ENCODE measurements at regions not wholly inside any gene's neighbourhood (a gene's known extent, or its start where the extent isn't known, plus 50 kb on each side); places are given as distances from the start of the nearest gene placed in this dataset.
"Not testable (repeated sequence)": the region's sequence is repeated elsewhere in the genome, so short reads cannot be mapped to it uniquely, and the experiment has no call there.

DNA sequence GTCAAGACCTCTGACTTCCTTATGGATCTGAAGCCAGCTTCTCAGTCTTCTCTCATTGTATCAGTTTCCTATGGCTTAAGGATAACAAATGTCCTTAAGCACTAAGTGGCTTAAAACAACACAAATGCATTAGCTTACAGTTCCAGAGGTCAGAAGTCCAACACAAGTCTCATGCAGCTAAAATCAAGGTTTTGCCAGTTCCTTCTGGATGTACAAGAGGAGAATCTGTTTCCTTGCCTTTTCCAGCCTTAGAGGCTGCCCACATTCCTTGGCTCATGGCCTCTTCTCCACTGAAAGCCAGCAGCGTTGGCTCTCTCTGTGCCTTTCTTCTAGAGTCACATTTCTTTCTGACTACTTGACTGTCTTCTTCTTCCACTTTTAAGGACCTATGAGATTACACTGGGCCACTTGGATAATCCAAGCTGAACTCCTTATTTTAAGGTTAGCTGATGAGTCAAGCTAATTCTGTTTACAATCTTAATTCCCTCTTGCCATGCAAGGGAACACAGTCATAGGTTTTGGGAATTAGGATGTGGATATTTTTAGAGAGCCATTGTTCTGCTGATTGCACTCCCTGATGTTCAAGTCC is 179.0 kb downstream of the BCAS1 start:
- peak; percentile 39 for DNase-seq (ENCODE audit: low read depth)

DNA sequence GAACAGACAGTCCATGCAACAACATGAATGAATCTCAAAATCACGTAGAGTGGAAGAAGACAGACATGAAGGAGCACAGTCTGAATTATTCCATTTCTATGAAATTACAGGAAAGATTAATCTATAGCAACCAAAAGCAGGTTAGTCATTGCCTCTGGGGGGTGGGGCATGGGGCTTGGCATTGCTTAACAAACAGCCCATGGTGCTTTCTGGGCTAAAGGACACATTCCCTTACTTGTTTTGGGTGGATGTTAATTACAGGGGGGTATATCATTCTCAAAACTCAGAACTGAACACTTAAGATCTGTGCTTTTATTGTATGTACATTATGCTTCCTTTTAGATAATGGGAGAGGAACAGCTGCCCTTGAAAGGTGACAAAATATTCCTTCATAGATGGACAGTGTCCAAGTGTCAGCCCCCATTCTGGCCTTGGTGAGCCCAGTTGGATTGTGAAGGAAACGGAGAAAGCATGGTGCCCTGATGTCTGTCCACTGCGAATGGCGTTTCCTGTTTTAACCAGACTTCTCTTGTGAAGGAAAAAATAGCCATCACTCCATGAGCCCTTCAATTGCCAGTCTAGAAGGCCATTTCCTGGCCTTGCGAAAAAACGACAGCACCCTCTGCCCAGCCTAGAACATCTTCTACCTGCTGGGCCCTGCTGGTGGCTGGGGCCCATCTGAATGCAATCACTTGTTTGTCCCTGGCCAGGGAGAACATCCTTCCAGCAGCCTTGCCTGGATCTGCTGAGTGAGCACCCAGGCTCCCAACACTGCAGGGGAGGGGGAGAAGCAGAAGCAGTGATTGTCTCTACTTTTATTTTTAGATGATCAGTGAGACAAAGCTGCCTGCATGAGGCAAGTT is 179.7 kb downstream of the BCAS1 start:
- no peak for DNase-seq (ENCODE audit: low read depth)

DNA sequence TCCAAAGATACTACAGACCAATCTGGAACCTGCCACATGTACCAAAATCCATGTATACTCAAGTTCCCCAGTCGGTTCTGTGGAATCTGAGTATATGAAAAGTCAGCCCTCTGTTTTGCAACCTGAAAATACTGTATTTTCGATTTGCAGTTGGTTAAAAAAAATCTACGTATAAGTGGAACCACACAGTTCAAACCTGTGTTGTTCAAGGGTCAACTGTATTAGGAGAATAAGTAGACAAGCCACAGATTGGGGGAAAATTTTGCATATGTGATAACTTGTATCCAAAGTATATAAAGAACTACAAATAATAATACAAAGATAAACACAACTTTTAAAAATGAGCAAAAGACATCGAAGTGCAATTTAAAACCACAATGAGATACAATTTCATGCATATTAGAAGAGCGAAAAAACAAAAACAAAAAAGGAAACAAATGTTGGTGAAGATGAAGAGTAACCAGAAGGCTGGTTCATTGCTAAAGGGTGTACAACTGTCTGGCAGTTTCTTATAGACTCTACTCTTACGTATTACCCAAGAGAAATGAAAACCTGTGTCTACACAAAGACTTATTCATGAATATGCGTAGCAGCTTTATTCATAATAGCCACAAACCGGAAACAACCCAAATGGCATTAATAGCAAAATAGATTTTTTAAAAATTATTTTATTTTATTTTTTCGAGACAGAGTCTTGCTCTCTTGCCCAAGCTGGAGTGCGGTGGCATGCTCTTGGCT is 180.8 kb downstream of the BCAS1 start:
- DNase-seq (ENCODE audit: low read depth), result no peak

DNA sequence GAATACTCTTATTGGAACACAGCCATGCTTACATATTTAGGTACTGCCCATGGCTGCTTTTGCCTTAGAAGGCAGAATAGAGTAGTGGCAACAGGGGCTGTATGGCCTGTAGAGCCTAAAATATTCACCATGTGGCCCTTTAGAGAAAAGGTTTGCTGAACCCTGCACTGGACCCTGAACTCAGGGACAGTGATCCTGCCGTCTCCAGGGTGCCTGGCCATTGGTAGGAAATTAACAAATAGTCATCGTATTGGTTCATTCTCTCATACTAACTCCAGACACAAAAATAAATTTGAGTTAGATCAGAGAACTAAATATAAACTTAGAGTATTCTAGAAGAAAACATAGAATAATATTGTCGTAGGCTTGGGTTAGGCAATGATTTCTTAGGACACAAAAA is 181.4 kb downstream of the BCAS1 start:
- no peak for DNase-seq (ENCODE audit: low read depth)

DNA sequence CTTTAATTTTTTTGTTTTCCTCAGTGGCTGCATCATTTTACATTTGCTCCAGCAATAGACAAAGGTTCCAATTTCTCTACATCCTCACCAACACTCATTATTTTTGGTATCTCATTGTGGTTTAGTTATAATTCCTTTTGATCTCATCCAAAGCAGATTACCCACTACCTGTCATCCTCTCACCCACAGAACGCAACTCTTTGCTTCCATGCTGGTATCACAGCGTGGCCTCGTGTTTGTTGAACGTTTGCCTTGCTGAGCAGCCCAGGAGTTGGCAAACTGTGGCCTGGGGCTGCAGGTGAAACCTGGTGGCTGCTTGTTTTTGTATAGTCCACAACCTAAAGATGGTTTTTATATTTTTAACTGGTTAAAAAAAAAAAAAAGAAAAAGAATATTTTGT is 181.9 kb downstream of the BCAS1 start:
- no peak for DNase-seq (ENCODE audit: low read depth)

DNA sequence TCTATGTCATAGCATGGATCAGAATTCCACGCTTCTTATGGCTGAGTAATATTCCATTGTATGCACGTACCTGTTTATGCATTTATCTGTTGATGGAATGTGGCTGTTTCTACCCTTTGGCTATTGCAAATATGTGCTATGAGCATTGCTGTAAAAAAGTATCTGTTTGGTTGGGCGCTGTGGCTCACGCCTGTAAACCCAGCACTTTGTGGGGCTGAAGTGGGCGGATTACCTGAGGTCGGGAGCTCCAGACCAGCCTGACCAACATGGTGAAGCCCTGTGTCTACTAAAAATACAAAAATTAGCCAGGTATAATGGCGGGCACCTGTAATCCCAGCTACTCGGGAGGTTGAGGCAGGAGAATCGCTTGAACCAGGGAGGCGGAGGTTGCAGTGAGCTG is 182.4 kb downstream of the BCAS1 start:
- no peak for DNase-seq (ENCODE audit: low read depth)

DNA sequence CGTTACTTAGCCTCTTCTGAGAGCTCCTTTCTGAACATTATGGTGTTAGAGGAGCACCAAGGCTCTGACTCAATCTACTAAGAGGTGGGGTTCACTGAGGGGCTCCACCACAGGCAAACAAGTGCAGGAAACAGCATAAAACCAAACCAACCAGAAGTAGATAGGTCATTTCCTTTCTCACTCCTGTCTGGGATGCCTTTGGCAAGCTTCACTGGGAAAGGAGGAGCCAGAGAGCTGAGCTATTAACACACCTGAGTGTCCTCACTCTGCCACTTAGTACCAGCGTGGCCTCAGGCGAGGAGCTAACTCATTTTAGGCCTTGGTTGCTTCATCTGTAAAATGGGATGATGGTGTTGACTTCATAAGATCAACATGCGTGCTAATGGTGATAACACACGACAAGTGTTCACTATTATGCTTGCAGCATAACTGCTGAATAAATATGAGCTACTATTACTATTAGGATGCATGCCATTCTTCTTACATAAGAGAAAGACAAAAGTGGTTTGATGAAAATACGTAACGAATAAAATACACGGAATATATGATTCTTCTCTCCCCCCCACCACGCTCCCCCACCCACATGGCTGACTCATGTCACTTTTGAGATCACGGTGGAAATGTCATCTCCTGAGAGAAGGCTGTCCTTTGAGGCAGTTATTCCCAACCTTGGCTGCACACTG is 185.4 kb downstream of the BCAS1 start:
- DNase-seq (ENCODE audit: low read depth), result peak; percentile 93

DNA sequence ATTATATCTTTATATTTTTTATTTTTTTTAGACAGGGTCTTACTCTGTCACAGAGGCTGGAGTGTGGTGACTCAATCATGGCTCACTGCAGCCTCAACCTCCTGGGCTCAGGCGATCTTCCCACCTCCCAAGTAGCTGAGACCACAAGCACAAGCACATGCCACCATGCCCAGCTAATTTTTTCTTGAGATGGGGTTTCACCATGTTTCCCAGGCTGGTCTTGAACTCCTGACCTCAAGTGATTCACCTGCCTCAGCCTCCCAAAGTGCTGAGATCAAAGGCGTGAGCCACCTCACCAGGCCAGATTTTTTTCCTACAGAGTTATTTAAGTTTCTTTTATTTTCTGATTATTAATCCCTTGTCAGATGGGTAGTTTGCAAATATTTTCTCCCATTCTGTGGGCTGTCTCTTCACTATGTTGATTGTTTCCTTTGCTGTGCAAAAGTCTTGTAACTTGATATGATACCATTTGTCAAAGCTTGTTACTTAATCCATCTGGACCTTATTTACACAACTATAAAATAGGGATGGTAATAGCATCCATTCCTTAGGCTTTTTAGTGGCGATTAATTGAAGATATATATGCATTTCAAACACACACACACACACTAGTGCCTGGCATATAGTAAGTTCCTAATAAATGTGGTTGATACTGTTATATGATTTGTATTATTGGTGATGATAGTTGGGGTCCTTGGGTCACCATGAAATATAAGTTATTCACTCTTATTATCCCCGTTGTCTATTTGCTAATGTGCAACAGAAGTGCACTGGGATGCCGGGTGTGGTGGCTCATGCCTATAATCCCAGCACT is 187.1 kb downstream of the BCAS1 start:
- DNase-seq (ENCODE audit: low read depth), result peak; percentile 99

DNA sequence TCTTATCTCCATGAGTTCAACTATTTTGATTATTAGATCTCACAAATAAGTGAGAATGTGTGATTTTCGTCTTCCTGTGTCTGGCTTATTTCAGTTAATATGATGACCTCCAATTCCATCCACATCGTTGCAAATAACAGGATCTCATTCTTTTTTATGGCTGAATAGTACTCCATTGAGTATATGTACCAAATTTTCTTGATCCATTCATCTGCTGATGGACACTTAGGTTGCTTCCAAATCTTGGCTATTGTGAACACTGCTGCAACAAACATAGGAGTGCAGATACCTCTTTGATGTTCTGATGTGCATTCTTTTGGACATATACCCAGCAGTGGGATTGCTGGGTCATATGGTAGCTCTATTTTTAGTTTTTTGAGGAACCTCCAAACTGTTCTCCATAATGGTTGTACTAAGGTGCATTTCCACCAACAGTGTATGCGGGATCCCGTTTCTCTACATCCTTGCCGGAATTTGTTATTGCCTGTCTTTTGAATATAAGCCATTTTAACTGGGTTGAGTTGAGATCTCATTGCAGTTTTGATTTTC is 187.9 kb downstream of the BCAS1 start:
- DNase-seq (ENCODE audit: low read depth), result not testable (repeated sequence)

DNA sequence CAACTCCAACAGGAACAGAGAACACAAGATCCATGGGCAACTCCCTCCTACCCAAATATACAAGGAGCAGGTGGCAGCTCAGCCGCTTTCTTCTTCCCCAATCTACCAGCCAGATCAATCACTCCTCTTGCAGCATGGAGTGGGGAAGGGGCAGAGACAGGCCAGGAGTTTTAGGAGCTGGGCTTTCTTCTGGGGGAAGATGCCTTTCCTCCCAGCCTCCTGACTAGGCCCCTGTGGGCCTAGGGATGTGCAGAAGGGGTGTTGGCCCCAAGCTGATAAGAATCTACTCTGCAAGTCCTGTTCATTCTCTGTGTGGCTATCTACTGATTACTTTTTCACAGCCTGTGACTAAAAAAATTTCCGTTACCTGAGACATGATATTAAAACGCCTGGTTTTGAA is 189.0 kb downstream of the BCAS1 start:
- DNase-seq (ENCODE audit: low read depth), result no peak

DNA sequence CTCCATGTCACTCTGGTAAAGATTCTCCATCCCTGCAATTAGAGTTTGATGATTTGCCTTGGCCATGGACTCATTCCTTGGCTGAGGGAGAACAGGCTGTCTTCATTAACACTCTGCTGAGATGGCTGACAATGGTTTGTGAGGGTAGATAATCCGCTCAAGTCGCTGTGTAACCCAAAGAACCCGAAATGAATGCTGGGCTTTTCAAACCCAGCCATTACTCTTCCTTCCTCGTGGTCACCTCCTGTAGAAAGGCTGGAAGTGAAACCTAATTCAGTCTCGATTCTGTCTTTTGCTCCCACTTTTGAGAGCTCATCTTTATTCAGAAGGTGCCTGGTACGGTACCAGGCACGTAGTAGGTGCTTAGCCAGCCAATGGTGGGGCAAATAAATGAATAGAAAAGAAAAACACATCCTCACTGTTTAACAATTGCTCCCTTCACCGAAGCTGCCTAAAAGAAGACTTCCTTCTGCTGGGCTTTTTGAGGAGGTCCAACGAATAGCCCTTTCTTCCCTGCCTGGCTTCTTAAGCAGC is 190.2 kb downstream of the BCAS1 start:
- DNase-seq (ENCODE audit: low read depth), result no peak

DNA sequence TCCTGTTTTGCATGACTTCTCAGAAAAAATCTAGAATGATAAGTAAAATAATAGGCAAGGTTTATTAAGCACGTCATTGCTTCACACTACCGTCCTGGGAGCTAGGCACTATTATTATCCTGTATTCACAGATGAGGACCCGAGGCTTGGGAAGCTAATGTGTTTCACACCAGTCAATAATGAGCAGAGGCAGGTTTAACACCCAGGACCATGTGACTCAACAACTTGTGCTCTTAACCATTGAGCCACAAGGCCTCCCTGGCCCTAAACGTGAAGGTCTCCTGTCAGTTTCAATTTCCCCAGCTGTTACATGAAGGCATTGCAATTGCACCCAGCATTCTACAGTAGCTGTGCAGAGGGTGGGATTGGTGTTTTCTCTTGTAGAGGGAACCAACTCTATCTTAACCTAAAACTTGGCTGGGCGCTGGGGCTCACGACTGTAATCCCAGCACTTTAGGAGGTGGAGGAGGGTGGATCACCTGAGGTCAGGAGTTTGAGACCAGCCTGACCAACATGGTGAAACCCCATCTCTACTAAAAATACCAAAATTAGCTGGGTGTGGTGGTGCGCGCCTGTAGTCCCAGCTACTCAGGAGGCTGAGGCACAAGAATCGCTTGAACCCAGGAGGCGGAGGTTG is 191.2 kb downstream of the BCAS1 start:
- no peak for DNase-seq (ENCODE audit: low read depth)

DNA sequence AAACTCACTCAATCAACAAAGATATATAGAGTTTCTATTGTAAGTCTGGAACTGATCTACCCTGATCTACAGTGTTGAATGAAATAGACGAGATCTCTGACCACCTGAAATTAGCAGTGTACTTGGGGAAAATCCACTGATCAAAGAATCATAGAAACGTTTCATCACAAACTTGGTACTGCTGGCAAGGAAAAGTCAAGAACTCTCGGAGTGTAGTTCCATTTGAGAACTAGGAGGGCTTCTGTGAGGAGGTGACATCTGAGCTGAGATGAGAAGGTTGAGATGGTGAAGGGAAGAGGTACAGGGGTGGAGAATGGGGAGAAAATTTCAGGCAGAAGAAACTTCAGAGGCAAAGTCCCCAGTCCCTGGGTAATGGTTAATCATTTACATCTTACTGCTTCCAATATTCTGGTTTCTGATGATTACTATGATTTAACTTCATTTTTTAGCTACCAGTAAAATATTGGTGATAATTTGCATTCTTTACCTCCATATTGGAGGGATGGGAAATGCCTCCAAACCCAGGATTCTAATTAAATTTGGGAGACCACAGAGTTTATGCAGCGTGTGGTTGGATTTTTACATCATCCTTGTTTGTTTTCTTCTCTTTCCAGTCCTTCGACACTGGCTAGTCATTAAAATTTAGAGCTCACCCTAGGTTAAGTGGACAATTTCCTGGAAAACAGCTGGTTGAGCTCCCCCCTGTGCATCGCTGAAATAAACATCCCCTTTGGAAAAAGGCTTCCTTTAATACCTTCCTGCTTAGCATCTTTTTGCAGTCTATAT is 191.9 kb downstream of the BCAS1 start:
- DNase-seq (ENCODE audit: low read depth), result no peak

DNA sequence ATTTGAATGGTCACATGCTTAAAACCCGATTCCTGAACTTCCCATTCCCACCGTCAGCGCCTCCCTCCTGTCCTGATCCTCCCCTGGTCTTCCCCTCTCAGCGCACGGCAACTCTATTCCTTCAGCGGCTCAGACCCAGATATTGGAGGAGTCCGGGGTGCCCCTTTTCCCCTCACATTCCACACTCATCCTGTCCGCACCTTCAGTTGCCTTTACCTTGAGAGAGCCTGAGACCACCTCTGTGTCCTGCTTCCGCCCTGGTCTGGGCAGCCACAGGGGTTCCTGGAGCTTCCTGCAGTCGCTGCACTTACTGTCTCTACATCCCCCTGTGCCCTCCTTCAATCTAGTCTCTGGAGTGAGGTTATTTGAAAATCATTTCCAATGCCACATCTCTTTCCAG is 193.4 kb downstream of the BCAS1 start:
- no peak for DNase-seq (ENCODE audit: low read depth)

DNA sequence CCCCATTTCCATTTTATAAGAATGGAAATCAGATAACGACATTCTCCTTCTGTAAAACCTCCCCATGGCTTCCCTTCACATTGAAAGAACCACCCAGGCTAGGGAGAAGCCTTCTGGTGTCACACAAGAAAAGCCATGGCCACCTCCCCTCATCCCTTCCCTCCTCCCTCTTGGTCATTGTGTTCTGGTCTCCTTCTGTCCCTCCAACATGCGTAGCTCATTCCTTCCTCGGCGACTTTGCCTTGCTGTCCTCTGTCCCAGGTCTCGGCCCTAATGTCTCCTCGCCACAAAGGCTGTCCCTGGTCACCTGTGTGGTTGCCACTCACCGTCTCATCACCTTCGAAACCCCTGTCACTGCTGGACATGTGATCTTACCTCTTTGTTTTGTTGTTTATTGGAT is 193.9 kb downstream of the BCAS1 start:
- no peak for DNase-seq (ENCODE audit: low read depth)

DNA sequence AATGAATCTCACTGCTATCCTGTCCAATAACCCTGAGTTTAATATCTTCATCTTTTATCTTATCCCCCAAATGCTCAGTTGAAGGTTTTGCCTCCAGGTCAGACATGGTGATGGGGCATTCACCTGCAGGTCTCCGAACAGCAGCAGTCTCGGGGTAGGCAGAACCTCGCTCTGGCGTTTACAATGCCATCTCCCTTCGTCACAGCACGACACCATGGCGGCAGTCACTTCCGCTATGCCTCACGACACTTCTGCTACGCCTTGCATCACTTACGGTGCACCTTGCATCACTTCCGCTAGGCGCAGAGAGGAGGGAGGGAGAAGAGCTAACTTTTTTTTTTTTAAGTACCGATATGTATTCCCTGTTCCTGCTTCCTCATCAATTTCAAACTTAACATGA is 194.9 kb downstream of the BCAS1 start:
- DNase-seq (ENCODE audit: low read depth), result no peak

DNA sequence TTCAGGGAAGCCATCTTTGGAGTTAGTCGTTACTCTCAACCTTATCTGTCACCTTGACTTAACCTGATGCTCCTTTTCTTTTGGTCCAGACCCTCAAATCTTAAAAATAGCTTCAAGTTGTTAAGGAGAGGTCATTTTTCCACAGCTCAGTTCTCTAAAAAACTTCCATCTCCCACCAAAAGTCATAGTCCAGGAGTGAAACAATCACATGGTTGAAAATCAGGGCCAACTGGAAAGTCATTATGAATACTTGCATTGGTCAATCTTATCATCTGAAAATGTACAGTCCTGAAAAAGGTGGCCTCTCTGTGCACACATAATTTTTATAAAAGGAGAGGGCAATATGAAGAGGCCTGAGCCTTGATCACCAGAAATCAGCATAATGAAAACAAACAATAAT is 195.7 kb downstream of the BCAS1 start:
- DNase-seq (ENCODE audit: low read depth), result no peak

DNA sequence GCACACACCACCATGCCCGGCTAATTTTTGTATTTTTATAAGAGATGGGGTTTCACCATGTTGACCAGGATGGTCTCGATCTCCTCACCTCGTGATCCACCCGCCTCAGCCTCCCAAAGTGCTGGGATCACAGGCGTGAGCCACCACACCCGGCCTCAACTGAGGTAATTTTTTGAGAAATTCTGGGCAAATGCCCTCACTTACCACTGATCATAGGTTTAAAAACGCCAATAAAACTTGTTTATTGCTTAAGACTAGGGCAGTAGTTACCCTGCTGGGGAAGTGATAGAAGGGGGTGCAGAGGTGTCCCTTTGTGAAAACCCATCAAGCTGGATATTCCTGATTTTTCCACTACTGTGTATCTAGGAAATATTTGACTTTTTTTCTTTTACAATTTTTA is 196.3 kb downstream of the BCAS1 start:
- DNase-seq (ENCODE audit: low read depth), result no peak

DNA sequence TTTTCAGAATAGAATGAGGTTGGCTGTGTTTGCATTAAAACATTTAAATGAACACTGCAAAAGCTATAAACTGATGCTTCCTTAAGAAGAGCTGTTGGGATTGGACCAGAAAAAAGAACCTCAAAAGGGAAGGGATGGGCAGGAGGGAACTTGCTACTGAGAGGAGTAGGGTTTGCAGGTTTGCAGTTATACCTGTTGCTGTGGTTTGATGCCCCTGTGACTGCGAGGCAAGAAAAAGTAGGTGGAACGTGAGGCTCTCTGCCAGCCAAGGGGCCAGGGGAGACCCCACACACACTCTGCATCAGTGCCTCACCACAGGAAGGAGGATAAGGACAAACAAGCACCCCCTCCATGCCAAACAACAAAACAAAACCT is 197.2 kb downstream of the BCAS1 start:
- DNase-seq (ENCODE audit: low read depth), result no peak
